LNCAP (cell line): ENCODE measurements at regions not wholly inside any gene's neighbourhood (a gene's known extent, or its start where the extent isn't known, plus 50 kb on each side); places are given as distances from the start of the nearest gene placed in this dataset.

ENCODE experiments used
- CTCF ChIP-seq: fragments of 450-650 bp; IDR thresholded peaks from 2 replicates; pipeline ENCODE4 v1.5.1; 2017; ENCODE audit warnings: mild to moderate bottlenecking

DNA sequence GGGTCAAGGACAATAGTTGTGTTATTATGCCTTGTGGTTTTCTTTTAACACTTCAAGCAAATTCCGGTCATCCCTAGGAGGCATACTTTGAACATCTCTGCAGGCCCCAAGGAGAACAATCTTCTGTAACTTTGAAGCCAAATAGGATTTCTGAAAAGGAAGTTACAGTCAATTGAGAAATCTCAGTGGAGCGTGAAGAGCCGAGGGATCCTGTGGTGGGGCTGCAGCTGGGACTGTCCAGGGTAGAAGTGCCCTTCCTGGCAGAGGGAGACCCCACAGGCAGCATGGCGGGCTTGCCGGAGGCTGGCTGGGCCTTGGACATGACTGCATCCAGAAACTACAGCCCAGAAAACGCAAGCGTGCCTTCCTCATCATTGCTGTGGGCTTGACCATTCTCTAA is 179.7 kb downstream of the PTPN20 start:
- TF ChIP-seq CTCF = no peak

GRCh38 chr10:47091421-47091820 is 180.2 kb downstream of the PTPN20 start:
- no peak for TF ChIP-seq CTCF

DNA sequence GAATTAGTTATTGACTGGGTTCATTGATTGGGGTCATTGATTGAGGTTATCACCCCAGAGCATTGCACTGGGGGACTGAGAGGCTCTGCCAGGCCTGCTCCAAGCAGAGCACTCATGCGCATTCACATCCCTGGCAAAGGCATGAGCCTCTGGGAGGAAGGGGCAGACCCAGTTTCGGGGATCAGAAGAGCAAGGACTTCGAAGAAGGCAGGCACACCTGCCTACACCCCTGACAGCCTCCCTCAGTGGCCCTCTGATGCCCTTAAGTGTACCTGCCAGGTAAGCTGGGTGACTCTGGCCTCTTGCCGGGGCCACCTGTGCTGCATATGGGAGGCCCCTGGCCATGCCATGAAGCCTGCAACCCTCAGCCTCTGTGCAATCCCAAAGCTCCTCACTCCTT is 181.1 kb downstream of the PTPN20 start:
- TF ChIP-seq CTCF = no peak

DNA sequence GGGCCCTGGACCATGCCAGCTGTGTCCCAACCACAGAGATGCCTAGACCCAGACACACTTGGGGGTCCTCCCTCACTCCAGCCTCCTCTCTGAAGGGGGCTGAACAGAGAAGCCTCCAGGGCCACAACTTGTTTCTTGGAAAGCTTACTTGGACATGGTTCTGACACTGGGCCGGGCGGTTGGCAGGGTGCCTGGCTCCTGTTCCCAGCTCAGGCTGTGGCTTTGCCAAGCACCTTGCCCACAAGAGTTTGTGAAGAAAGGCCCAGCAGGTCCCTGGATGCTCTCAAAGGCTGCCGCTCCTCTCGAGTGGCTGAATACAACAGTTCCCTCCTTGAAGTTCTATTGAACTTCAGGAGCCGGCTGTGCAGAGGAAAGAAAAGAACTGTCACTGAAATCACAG is 181.6 kb downstream of the PTPN20 start:
- TF ChIP-seq CTCF = no peak

DNA sequence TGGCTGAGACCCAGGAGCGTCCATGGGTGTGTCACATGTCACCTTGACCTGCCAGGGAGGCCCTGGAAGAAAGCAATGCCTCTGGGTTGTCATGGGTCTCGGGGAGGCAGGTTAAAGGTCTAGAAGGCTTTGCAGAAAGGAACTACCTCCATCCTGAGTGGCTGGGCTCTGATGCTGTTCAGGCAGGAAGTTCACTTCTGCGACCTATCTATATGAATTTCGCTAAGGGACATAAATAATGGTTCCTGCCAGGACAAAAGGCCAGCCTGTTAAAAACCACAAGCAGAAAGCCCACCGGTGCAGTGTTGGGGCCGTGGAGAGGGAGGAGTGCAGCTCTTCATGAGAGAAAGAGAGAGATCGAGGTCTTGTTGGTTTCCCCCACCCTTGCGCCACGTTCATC is 182.9 kb downstream of the PTPN20 start:
- no peak for TF ChIP-seq CTCF

DNA sequence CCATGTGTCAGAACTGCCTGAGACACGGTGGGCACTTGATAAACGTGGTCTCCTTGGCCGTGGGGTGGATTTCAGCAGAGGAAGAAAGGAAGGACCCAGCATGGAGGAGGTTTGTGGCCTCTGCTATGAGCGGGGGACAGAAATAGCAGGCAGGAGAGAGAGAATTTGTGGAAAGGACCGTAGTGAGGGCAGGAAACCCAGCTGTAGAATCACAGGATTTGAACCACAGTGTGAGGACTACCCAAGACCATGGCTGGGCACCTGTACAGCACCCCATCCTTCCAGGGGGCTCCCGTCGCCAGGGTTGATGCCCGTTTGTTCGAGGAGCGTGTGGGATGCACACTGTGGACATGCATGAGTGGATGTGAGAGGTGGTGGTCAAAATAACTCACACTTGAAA is 183.4 kb downstream of the PTPN20 start:
- no peak for TF ChIP-seq CTCF

- TF ChIP-seq CTCF = no peak
These were observed 184.0 kb downstream of the PTPN20 start for GRCh38 chr10:47095211-47095610.

DNA sequence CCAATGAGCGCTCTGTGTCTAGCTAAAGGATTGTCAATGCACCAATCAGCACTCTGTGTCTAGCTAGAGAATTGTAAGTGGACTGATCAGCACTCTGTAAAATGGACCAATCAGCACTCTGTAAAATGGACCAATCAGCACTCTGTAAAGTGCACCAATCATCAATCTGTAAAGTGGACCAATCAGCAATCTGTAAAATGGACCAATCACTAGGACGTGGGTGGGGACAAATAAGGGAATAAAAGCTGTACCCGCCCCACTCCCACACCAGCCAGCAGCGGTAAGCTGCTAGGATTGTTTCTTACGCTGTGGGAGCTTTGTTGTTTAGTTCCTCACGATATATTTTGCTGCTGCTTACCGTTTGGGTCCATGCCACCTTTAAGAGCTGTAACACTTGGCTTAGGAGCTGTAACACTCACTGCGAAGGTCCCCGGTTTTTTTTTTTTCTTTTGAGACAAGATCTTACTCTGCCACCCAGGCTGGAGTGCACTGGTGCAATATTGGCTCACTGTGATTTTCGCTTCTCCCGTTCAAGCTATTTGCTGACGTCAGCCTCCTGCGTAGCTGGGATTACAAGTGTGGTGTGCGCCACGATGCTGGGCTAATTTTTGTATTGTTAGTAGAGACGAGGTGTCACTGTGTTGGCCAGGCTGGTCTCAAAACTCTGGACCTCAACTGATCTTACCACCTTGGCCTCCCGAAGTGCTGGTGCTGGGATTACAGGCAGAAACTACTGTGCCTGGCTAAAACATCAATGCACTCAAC is 184.8 kb downstream of the PTPN20 start:
- TF ChIP-seq CTCF = no peak
